ENCODE measurements at regions not wholly inside any gene's neighbourhood (a gene's known extent, or its start where the extent isn't known, plus 50 kb on each side); places are given as distances from the start of the nearest gene placed in this dataset.

GRCh38 chr2:148592791-148593190, 51.8 kb upstream of the EPC2 start:
- no peak for TF ChIP-seq CSRNP3 (CRISPR knock-in tag; IDR thresholded peaks at IDR 0.05)
- no peak for TF ChIP-seq PATZ1 (CRISPR knock-in tag; IDR thresholded peaks at IDR 0.05; ENCODE audit: borderline replicate concordance)
- no peak for TF ChIP-seq PPARA (CRISPR knock-in tag; IDR thresholded peaks at IDR 0.05; ENCODE audit: borderline replicate concordance)
- no peak for TF ChIP-seq TOX (CRISPR knock-in tag; IDR thresholded peaks at IDR 0.05; ENCODE audit: borderline replicate concordance)
- TF ChIP-seq CSDC2 (CRISPR knock-in tag; IDR thresholded peaks at IDR 0.05) = no peak
- TF ChIP-seq ZNF8 (CRISPR knock-in tag; IDR thresholded peaks at IDR 0.05) = no peak
- ATAC-seq = no peak

- TF ChIP-seq ZC3H10 (CRISPR knock-in tag; IDR thresholded peaks at IDR 0.05) (no peak), RARB (CRISPR knock-in tag; IDR thresholded peaks at IDR 0.05) (no peak), ARNTL (CRISPR knock-in tag; IDR thresholded peaks at IDR 0.05; ENCODE audit: borderline replicate concordance, low read depth) (no peak), ZFP30 (CRISPR knock-in tag; IDR thresholded peaks at IDR 0.05) (no peak), POU6F1 (CRISPR knock-in tag; IDR thresholded peaks at IDR 0.05; ENCODE audit: borderline replicate concordance, low read depth) (no peak), ZNF8 (CRISPR knock-in tag; IDR thresholded peaks at IDR 0.05) (no peak), BACH2 (CRISPR knock-in tag; IDR thresholded peaks at IDR 0.05; ENCODE audit: borderline replicate concordance) (no peak), CSRNP3 (CRISPR knock-in tag; IDR thresholded peaks at IDR 0.05) (no peak), TOX (CRISPR knock-in tag; IDR thresholded peaks at IDR 0.05; ENCODE audit: borderline replicate concordance) (no peak), GLIS3 (CRISPR knock-in tag; IDR thresholded peaks at IDR 0.05) (no peak), CREB5 (CRISPR knock-in tag; IDR thresholded peaks at IDR 0.05; ENCODE audit: low read depth) (no peak), PATZ1 (CRISPR knock-in tag; IDR thresholded peaks at IDR 0.05; ENCODE audit: borderline replicate concordance) (no peak), SNAI2 (CRISPR knock-in tag; IDR thresholded peaks at IDR 0.05) (no peak), OSR1 (CRISPR knock-in tag; IDR thresholded peaks at IDR 0.05) (no peak)
- ATAC-seq = no peak
These were observed 51.1 kb upstream of the EPC2 start for GRCh38 chr2:148593421-148593820.

GRCh38 chr2:148594216-148594615, 50.3 kb upstream of the EPC2 start:
- no peak for ATAC-seq
- no peak for TF ChIP-seq ZFP30 (CRISPR knock-in tag; IDR thresholded peaks at IDR 0.05)
- no peak for TF ChIP-seq ISL1 (CRISPR knock-in tag; IDR thresholded peaks at IDR 0.05)
- no peak for TF ChIP-seq RARB (CRISPR knock-in tag; IDR thresholded peaks at IDR 0.05)
- no peak for TF ChIP-seq ZFP3 (CRISPR knock-in tag; IDR thresholded peaks at IDR 0.05)
- no peak for TF ChIP-seq TCF4 (CRISPR knock-in tag; IDR thresholded peaks at IDR 0.05; ENCODE audit: borderline replicate concordance)
- no peak for TF ChIP-seq PPARA (CRISPR knock-in tag; IDR thresholded peaks at IDR 0.05; ENCODE audit: borderline replicate concordance)
- TF ChIP-seq CREB5 (CRISPR knock-in tag; IDR thresholded peaks at IDR 0.05; ENCODE audit: low read depth) = no peak
- TF ChIP-seq TOX (CRISPR knock-in tag; IDR thresholded peaks at IDR 0.05; ENCODE audit: borderline replicate concordance) = no peak
- no peak for TF ChIP-seq ZNF8 (CRISPR knock-in tag; IDR thresholded peaks at IDR 0.05)
- no peak for TF ChIP-seq ZNF565 (CRISPR knock-in tag; conservative IDR thresholded peaks at IDR 0.05; ENCODE audit: low read depth)
- no peak for TF ChIP-seq PATZ1 (CRISPR knock-in tag; IDR thresholded peaks at IDR 0.05; ENCODE audit: borderline replicate concordance)
- no peak for TF ChIP-seq ZNF70 (CRISPR knock-in tag; IDR thresholded peaks at IDR 0.05)
- no peak for TF ChIP-seq POU6F1 (CRISPR knock-in tag; IDR thresholded peaks at IDR 0.05; ENCODE audit: borderline replicate concordance, low read depth)

Measured in SK-N-SH treated with all-trans-retinoic acid at 6 μM for 48 hours (cell line).